Left lung (tissue), 4 donors: ENCODE measurements at regions not wholly inside any gene's neighbourhood (a gene's known extent, or its start where the extent isn't known, plus 50 kb on each side); places are given as distances from the start of the nearest gene placed in this dataset.

Experiments
- ATAC-seq: fragments of 200-7000 bp; cut with Tn5 transposase; one replicate; pipeline ENCODE4 v1.9.1; 2020; ENCODE audit warnings: moderate library complexity
- DNase-seq, 4 donors: peaks; one replicate each; pipeline ENCODE4 v3.0.0-alpha.2; 2013 to 2020
- H3K27ac ChIP-seq, 2 donors: fragments of 200-600 bp; sonication (generic) in 1 of 2; one replicate each; pipeline versions ENCODE4 v1.5.0 to v1.8.0; 2020 to 2021
- H3K27me3 ChIP-seq, 2 donors: fragments of 200-600 bp; sonication (generic) in 1 of 2; one replicate each; pipeline versions ENCODE4 v1.5.0 to v1.8.0; 2020 to 2021
- H3K36me3 ChIP-seq, 2 donors: fragments of 200-600 bp; sonication (generic) in 1 of 2; one replicate each; pipeline versions ENCODE4 v1.5.0 to v1.8.0; 2020 to 2021
- H3K4me1 ChIP-seq, 2 donors: fragments of 200-600 bp; one replicate each; pipeline ENCODE4 v1.8.0; 2021
- H3K4me3 ChIP-seq, 2 donors: fragments of 200-600 bp; sonication (generic) in 1 of 2; one replicate each; pipeline versions ENCODE4 v1.5.0 to v1.8.0; 2020 to 2021; ENCODE audit warnings: mild to moderate bottlenecking in 1 of 2
- H3K9me3 ChIP-seq, 2 donors: fragments of 200-600 bp; sonication (generic) in 1 of 2; one replicate each; pipeline versions ENCODE4 v1.5.0 to v1.8.0; 2020 to 2021
- intact Hi-C, 2 donors: fragments of 100-400 bp; cut with DNase I; formaldehyde crosslinking; loops; one replicate each; pipeline versions ENCODE4 v1.11.2 to v1.14.2; 2022
- TF ChIP-seq, protein P1 (sequence below), 2 donors: fragments of 200-600 bp; sonication (generic) in 1 of 2; IDR thresholded peaks; one replicate each; pipeline versions ENCODE4 v1.5.0 to v1.8.0; 2021; ENCODE audit warnings: antibody characterized with exemption in 2 of 2
- donor health status: DM: no; HTN: yes; CAD: no.
- donor health status: DM: no; HTN: no; CAD: no.

DNA sequence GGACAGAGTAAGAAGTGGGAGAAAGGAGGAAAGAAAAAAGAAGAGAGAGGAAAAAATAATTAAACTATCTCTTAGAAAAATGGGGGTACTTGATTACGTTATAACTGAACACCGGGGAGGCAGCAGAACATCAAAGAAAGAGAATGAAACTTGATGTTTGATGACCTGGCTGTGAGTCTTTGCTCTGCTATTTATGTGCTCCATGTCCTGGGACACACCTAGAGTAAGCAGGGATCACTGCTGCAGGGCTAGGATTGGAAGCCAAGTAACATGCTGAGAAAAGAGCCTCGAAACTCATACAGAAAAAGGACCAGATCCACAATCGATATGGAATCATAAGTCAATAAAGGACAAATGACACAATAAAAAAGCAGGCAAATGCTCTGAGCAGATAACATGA lies 56.7 kb upstream of the COL13A1 start:
- intact Hi-C loops, result no loop called here
- peaks cover 0 to 5% of the 10 kb centered on the region in 2 donors for H3K27me3 ChIP-seq
- no peaks in the 10 kb centered on the region for H3K4me1 ChIP-seq
- H3K27ac ChIP-seq, result no peak overlapping the region
- ATAC-seq (no peak), DNase-seq (no peak)
- no peak overlapping the region for H3K4me3 ChIP-seq
- H3K9me3 ChIP-seq, result no peaks in the 10 kb centered on the region
- H3K36me3 ChIP-seq, result no peaks in the 10 kb centered on the region
- TF ChIP-seq, protein P1, sequence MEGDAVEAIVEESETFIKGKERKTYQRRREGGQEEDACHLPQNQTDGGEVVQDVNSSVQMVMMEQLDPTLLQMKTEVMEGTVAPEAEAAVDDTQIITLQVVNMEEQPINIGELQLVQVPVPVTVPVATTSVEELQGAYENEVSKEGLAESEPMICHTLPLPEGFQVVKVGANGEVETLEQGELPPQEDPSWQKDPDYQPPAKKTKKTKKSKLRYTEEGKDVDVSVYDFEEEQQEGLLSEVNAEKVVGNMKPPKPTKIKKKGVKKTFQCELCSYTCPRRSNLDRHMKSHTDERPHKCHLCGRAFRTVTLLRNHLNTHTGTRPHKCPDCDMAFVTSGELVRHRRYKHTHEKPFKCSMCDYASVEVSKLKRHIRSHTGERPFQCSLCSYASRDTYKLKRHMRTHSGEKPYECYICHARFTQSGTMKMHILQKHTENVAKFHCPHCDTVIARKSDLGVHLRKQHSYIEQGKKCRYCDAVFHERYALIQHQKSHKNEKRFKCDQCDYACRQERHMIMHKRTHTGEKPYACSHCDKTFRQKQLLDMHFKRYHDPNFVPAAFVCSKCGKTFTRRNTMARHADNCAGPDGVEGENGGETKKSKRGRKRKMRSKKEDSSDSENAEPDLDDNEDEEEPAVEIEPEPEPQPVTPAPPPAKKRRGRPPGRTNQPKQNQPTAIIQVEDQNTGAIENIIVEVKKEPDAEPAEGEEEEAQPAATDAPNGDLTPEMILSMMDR (IDR thresholded peaks at IDR 0.05), result no peak

DNA sequence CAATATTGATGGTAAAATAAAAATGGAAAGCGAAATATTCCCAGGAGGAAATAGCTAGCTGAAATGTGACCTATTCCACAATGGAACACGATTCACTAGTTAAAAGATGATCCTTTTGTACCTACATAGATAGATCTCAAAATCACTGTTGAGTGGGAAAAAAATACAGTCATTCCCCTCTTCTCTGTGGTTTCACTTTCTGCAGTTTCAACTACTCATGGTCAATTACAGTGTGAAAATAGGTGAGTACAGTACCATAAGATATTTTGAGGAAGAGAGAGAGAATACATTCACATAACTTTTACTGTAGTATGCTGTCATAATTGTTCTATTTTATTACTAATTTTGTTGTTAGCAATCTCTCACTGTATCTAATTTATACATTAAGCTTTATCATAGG lies 56.0 kb upstream of the COL13A1 start:
- TF ChIP-seq, protein P1 (IDR thresholded peaks at IDR 0.05), result no peak
- DNase-seq (no peak), ATAC-seq (no peak)
- Histone ChIP-seq H3K27ac (no peak overlapping the region), H3K4me1 (no peaks in the 10 kb centered on the region), H3K4me3 (no peak overlapping the region), H3K9me3 (no peaks in the 10 kb centered on the region), H3K27me3 (peaks cover 0 to 7% of the 10 kb centered on the region in 2 donors), H3K36me3 (no peaks in the 10 kb centered on the region)
- intact Hi-C loops, result no loop called here

- DNase-seq (no peak), ATAC-seq (no peak)
- intact Hi-C loops, result no loop called here
- H3K9me3 ChIP-seq, result no peaks in the 10 kb centered on the region
- peaks cover 0 to 7% of the 10 kb centered on the region in 2 donors for H3K27me3 ChIP-seq
- H3K4me1 ChIP-seq, result no peaks in the 10 kb centered on the region
- H3K4me3 ChIP-seq, result no peak overlapping the region
- no peak overlapping the region for H3K27ac ChIP-seq
- TF ChIP-seq, protein P1 (IDR thresholded peaks at IDR 0.05), result no peak
- no peaks in the 10 kb centered on the region for H3K36me3 ChIP-seq
These were observed 54.5 kb upstream of the COL13A1 start for GRCh38 chr10:69747179-69747578.

GRCh38 chr10:69748621-69749020 lies 53.1 kb upstream of the COL13A1 start:
- Histone ChIP-seq H3K36me3 (no peaks in the 10 kb centered on the region), H3K4me1 (no peaks in the 10 kb centered on the region), H3K9me3 (no peaks in the 10 kb centered on the region), H3K27ac (no peak overlapping the region), H3K27me3 (peaks cover 0 to 7% of the 10 kb centered on the region in 2 donors), H3K4me3 (no peak overlapping the region)
- intact Hi-C loops, result no loop called here
- DNase-seq (no peak), ATAC-seq (peak; percentile 94)
- TF ChIP-seq, protein P1 (IDR thresholded peaks at IDR 0.05), result no peak

- ATAC-seq, result peak; percentile 22
- H3K27me3 ChIP-seq, result peaks cover 0 to 7% of the 10 kb centered on the region in 2 donors
- no peak for DNase-seq
- H3K9me3 ChIP-seq, result no peaks in the 10 kb centered on the region
- no peak overlapping the region for H3K27ac ChIP-seq
- H3K4me3 ChIP-seq, result no peak overlapping the region
- H3K4me1 ChIP-seq, result no peaks in the 10 kb centered on the region
- intact Hi-C loops, result no loop called here
- H3K36me3 ChIP-seq, result no peaks in the 10 kb centered on the region
- TF ChIP-seq, protein P1 (IDR thresholded peaks at IDR 0.05), result no peak
These were observed 52.3 kb upstream of the COL13A1 start for GRCh38 chr10:69749178-69750010.
